K562 (cell line): ENCODE measurements at regions not wholly inside any gene's neighbourhood (a gene's known extent, or its start where the extent isn't known, plus 50 kb on each side); places are given as distances from the start of the nearest gene placed in this dataset.

Experiments
- ATAC-seq: fragments of 200-7000 bp; cut with Tn5 transposase; 3 replicates; pipeline ENCODE4 v1.9.1; 2020; ENCODE audit warnings: moderate library complexity
- BruUV-seq: library from RNA; stranded (reverse); fragments of 400-500 nt; replicated peaks from 2 replicates; lab custom pipeline; 2021; lab: Mats Ljungman, UMichigan
- CTCF ChIA-PET: fragments of 300-600 bp; formaldehyde crosslinking; extraction: SDS; loops from one replicate; lab custom pipeline; 2021; ENCODE audit warnings: low intra/inter-chr PET ratio; lab: Yijun Ruan, JAX
- POLR2A ChIA-PET: fragments of 300-600, 350-650 bp; sonication (Branson Sonifier 250); formaldehyde crosslinking; extraction: SDS; loops from one replicate; lab custom pipeline; 2021; ENCODE audit warnings: antibody characterized with exemption, inconsistent platforms; lab: Yijun Ruan, JAX
- DNase-seq, 4 experiments: peaks; one replicate each; pipeline versions ENCODE4 v3.0.0 to v3.0.0-alpha.2; 2011 to 2018; ENCODE audit warnings: low spot score in 3 of 4, mixed read lengths in 3 of 4; ENCODE audit errors: extremely low read depth in 1 of 4
- FAIRE-seq: peaks from 2 replicates; lab custom pipeline; 2011; peaks lifted over from hg19 to GRCh38; lab: Jason Lieb, UNC
- H2AFZ ChIP-seq: 2 replicates; pipeline ENCODE4 v1.6.0; 2011; ENCODE audit warnings: low read depth, low read length, control low read depth, inconsistent platforms
- H3K27ac ChIP-seq: fragments of 200-600 bp; 3 replicates; pipeline ENCODE4 v1.8.0; 2011; ENCODE audit warnings: low read depth, mild to moderate bottlenecking, control low read depth, inconsistent platforms, low read length, moderate library complexity, mixed read lengths; ENCODE audit errors: extremely low read depth
- H3K27me3 ChIP-seq, 2 experiments: fragments of 300-600 bp in 1 of 2; 2 replicates in 1 of 2; 3 replicates in 1 of 2; pipeline versions ENCODE4 v1.6.0 to v1.8.0; 2011; ENCODE audit warnings: inconsistent platforms in 2 of 2, low read length in 2 of 2, mild to moderate bottlenecking in 1 of 2, mixed read lengths in 1 of 2, moderate library complexity in 1 of 2; ENCODE audit not compliant: control insufficient read depth in 2 of 2, insufficient read depth in 2 of 2
- H3K36me3 ChIP-seq: fragments of 300-600 bp; 3 replicates; pipeline ENCODE4 v1.8.0; 2011; ENCODE audit warnings: mild to moderate bottlenecking, low read length, inconsistent platforms; ENCODE audit not compliant: control insufficient read depth, insufficient read depth
- H3K4me1 ChIP-seq, 2 experiments: fragments of 200-600 bp in 1 of 2; replicated peaks in 1 of 2; 2 replicates in 1 of 2; 3 replicates in 1 of 2; pipeline versions ENCODE4 v1.5.1 to v1.8.0; 2011; ENCODE audit warnings: inconsistent platforms in 2 of 2, low read length in 2 of 2, mild to moderate bottlenecking in 1 of 2, mixed read lengths in 1 of 2, moderate library complexity in 1 of 2; ENCODE audit not compliant: control insufficient read depth in 2 of 2, insufficient read depth in 2 of 2
- H3K4me2 ChIP-seq: 2 replicates; pipeline ENCODE4 v1.6.1; 2011; ENCODE audit warnings: low read length, control low read depth, inconsistent platforms, mixed read lengths; ENCODE audit not compliant: insufficient read depth
- H3K4me3 ChIP-seq: fragments of 200-600 bp; sonication (generic), shearing (Covaris generic); 2 replicates; pipeline ENCODE4 v1.5.1; 2016; ENCODE audit warnings: control low read depth, inconsistent platforms
- H3K79me2 ChIP-seq: fragments of 200-600 bp; 3 replicates; pipeline ENCODE4 v1.8.0; 2011; ENCODE audit warnings: low read length, inconsistent platforms; ENCODE audit not compliant: control insufficient read depth, insufficient read depth
- H3K9ac ChIP-seq, 2 experiments: 2 replicates each; pipeline versions ENCODE4 v1.6.0 to v1.6.1; 2011; ENCODE audit warnings: low read depth in 2 of 2, low read length in 2 of 2, control low read depth in 1 of 2, inconsistent platforms in 1 of 2, mild to moderate bottlenecking in 1 of 2, mixed read lengths in 1 of 2; ENCODE audit not compliant: insufficient read depth in 1 of 2
- H3K9me1 ChIP-seq: one replicate; pipeline ENCODE4 v1.6.0; 2011; ENCODE audit warnings: inconsistent platforms, mild to moderate bottlenecking, low read length, moderate library complexity; ENCODE audit not compliant: control insufficient read depth, insufficient read depth
- H3K9me3 ChIP-seq: replicated peaks from 2 replicates; pipeline ENCODE4 v1.5.1; 2011; ENCODE audit warnings: low read depth, low read length, inconsistent platforms; ENCODE audit not compliant: control insufficient read depth, insufficient read depth
- H4K20me1 ChIP-seq: replicated peaks from 2 replicates; pipeline ENCODE4 v1.6.1; 2011; ENCODE audit warnings: low read length, inconsistent platforms, mixed read lengths; ENCODE audit not compliant: control insufficient read depth, insufficient read depth
- CREB3 ChIP-seq: fragments of 450-650 bp; conservative IDR thresholded peaks from 2 replicates; pipeline ENCODE4 v1.6.1; 2016; ENCODE audit warnings: missing genetic modification characterization, low read depth, mild to moderate bottlenecking, missing compliant biosample characterization, moderate library complexity
- ZNF766 ChIP-seq: fragments of 200-800 bp; sonication (Bioruptor generic); conservative IDR thresholded peaks from 2 replicates; pipeline ENCODE4 v1.6.1; 2016; ENCODE audit warnings: missing genetic modification characterization, missing compliant biosample characterization
- WGBS: fragments of 100-300 bp; shearing (Covaris generic); methylation state at CpG from one replicate; pipeline ENCODE4 v1.1.6; 2016; ENCODE audit warnings: low coverage, mixed read lengths; ENCODE audit not compliant: insufficient coverage; ENCODE audit errors: missing lambda C conversion rate; 5-methylcytosine and 5-hydroxymethylcytosine counted together
- in situ Hi-C: fragments of 300-500 bp; cut with MboI; formaldehyde crosslinking; loops from 4 replicates; pipeline ENCODE4 v1.15.0; 2018; ENCODE audit warnings: inconsistent platforms, mixed read lengths
- intact Hi-C: fragments of 100-400 bp; cut with micrococcal nuclease; formaldehyde crosslinking; loops from 2 replicates; pipeline ENCODE4 v1.14.2; 2022

- Histone ChIP-seq H3K9me1 (no peaks in the 10 kb centered on the region), H3K36me3 (no peaks in the 10 kb centered on the region), H2AFZ (no peak overlapping the region), H3K9me3 (no peaks in the 10 kb centered on the region), H3K4me2 (no peak overlapping the region), H3K27ac (no peak overlapping the region), H3K27me3 (peaks cover 0 to 4% of the 10 kb centered on the region in 2 experiments; a peak in 1 of 5 replicates), H3K4me3 (no peak overlapping the region), H4K20me1 (no peaks in the 10 kb centered on the region), H3K9ac (no peak overlapping the region), H3K4me1 (peaks cover 0 to 5% of the 10 kb centered on the region in 2 experiments; a peak in 1 of 5 replicates), H3K79me2 (no peaks in the 10 kb centered on the region)
- WGBS: 11% methylated on average over 1 of the region's 1 CpG
- in situ Hi-C loops (loop anchor here (10.0 kb wide), 1 partner anchor 795 kb away; no protein-coding TSS in a partner anchor), intact Hi-C loops (loop anchor here (2.0 to 10.0 kb wide), 5 partner anchors 165 to 945 kb away; no protein-coding TSS in a partner anchor)
- CTCF ChIA-PET: no interaction called here
- POLR2A ChIA-PET: no interaction called here
- TF ChIP-seq ZNF766 (CRISPR knock-in tag) (peak; percentile 54; the same call in 1 of the 2 replicates), CREB3 (tag) (no peak)
- BruUV-seq: no TSS peak
- DNase-seq: no peak
- ATAC-seq: no peak
- FAIRE-seq: no peak
These were observed 60.3 kb upstream of the PJA2 start for GRCh38 chr5:109469896-109470662.
